Glutamatergic neuron (in vitro differentiated cells): ENCODE measurements at regions not wholly inside any gene's neighbourhood (a gene's known extent, or its start where the extent isn't known, plus 50 kb on each side); places are given as distances from the start of the nearest gene placed in this dataset.

Experiments used
- DNase-seq: peaks from one replicate; pipeline ENCODE4 v3.0.0; 2022
- H3K27ac Mint-ChIP-seq: one replicate; pipeline ENCODE4 v1.8.0; 2020; ENCODE audit warnings: mild to moderate bottlenecking, mixed read lengths, inconsistent platforms; ENCODE audit not compliant: unreplicated experiment
- H3K27me3 Mint-ChIP-seq: one replicate; pipeline ENCODE4 v1.8.0; 2020; ENCODE audit warnings: mild to moderate bottlenecking, moderate library complexity, mixed read lengths, inconsistent platforms; ENCODE audit not compliant: unreplicated experiment
- H3K36me3 Mint-ChIP-seq: one replicate; pipeline ENCODE4 v1.8.0; 2020; ENCODE audit warnings: mild to moderate bottlenecking, mixed read lengths, inconsistent platforms; ENCODE audit not compliant: unreplicated experiment
- H3K4me1 Mint-ChIP-seq: one replicate; pipeline ENCODE4 v1.8.0; 2020; ENCODE audit warnings: mild to moderate bottlenecking, low read depth, mixed read lengths, inconsistent platforms; ENCODE audit not compliant: unreplicated experiment
- H3K4me3 Mint-ChIP-seq: one replicate; pipeline ENCODE4 v1.8.0; 2020; ENCODE audit warnings: mild to moderate bottlenecking, mixed read lengths, inconsistent platforms; ENCODE audit not compliant: unreplicated experiment
- H3K9me3 Mint-ChIP-seq: one replicate; pipeline ENCODE4 v1.8.0; 2020; ENCODE audit warnings: mild to moderate bottlenecking, moderate library complexity, mixed read lengths, inconsistent platforms; ENCODE audit not compliant: unreplicated experiment
- CTCF ChIP-seq: fragments of 200-600 bp; sonication (generic); IDR thresholded peaks from one replicate; pipeline ENCODE4 v1.5.0; 2021; ENCODE audit not compliant: partially characterized antibody, unreplicated experiment

GRCh38 chr5:34409373-34409772 is 246.8 kb upstream of the RAI14 start:
- no peak for TF ChIP-seq CTCF
- Mint-ChIP-seq H3K4me1 (peaks cover 9% of the 10 kb centered on the region), H3K4me3 (no peak overlapping the region), H3K27ac (no peak overlapping the region), H3K9me3 (peaks cover 3% of the 10 kb centered on the region), H3K36me3 (no peaks in the 10 kb centered on the region), H3K27me3 (no peaks in the 10 kb centered on the region)
- DNase-seq = no peak

- DNase-seq = no peak
- no peaks in the 10 kb centered on the region for H3K27me3 Mint-ChIP-seq
- H3K4me3 Mint-ChIP-seq = no peak overlapping the region
- peaks cover 9% of the 10 kb centered on the region for H3K4me1 Mint-ChIP-seq
- peak overlapping the region; percentile 88 for H3K27ac Mint-ChIP-seq
- no peak for TF ChIP-seq CTCF
- no peaks in the 10 kb centered on the region for H3K36me3 Mint-ChIP-seq
- peaks cover 3% of the 10 kb centered on the region for H3K9me3 Mint-ChIP-seq
Observed at GRCh38 chr5:34410411-34411139, 245.6 kb upstream of the RAI14 start.

- Mint-ChIP-seq H3K27me3 (no peaks in the 10 kb centered on the region), H3K4me1 (peaks cover 9% of the 10 kb centered on the region), H3K4me3 (peak overlapping the region; percentile 17), H3K27ac (peak overlapping the region; percentile 88), H3K9me3 (peaks cover 3% of the 10 kb centered on the region), H3K36me3 (no peaks in the 10 kb centered on the region)
- peak; percentile 41 for DNase-seq
- TF ChIP-seq CTCF = no peak
Observed at GRCh38 chr5:34411470-34412346, 244.4 kb upstream of the RAI14 start.

- Mint-ChIP-seq H3K9me3 (peaks cover 3% of the 10 kb centered on the region), H3K36me3 (no peaks in the 10 kb centered on the region), H3K4me3 (no peak overlapping the region), H3K27me3 (no peaks in the 10 kb centered on the region), H3K27ac (peak overlapping the region; percentile 57), H3K4me1 (peaks cover 9% of the 10 kb centered on the region)
- no peak for TF ChIP-seq CTCF
- no peak for DNase-seq
Observed at GRCh38 chr5:34412736-34413135, 243.4 kb upstream of the RAI14 start.

- H3K4me3 Mint-ChIP-seq = no peak overlapping the region
- no peak for TF ChIP-seq CTCF
- no peaks in the 10 kb centered on the region for H3K27me3 Mint-ChIP-seq
- DNase-seq = no peak
- peaks cover 8% of the 10 kb centered on the region for H3K9me3 Mint-ChIP-seq
- H3K4me1 Mint-ChIP-seq = peaks cover 9% of the 10 kb centered on the region
- peak overlapping the region; percentile 49 for H3K27ac Mint-ChIP-seq
- peaks cover 2% of the 10 kb centered on the region for H3K36me3 Mint-ChIP-seq
Observed at GRCh38 chr5:34415559-34416198, 240.4 kb upstream of the RAI14 start.
